Stimulated activated CD8-positive, alpha-beta memory T cell treated with anti-CD3 and anti-CD28 coated beads, Interleukin-7, amount 100 ng/mL, for 24 hours (primary cell): ENCODE measurements at regions not wholly inside any gene's neighbourhood (a gene's known extent, or its start where the extent isn't known, plus 50 kb on each side); places are given as distances from the start of the nearest gene placed in this dataset.

Experiments
- DNase-seq: peaks from one replicate; pipeline ENCODE4 v3.0.0-alpha.2; 2020; ENCODE audit warnings: low read depth

DNA sequence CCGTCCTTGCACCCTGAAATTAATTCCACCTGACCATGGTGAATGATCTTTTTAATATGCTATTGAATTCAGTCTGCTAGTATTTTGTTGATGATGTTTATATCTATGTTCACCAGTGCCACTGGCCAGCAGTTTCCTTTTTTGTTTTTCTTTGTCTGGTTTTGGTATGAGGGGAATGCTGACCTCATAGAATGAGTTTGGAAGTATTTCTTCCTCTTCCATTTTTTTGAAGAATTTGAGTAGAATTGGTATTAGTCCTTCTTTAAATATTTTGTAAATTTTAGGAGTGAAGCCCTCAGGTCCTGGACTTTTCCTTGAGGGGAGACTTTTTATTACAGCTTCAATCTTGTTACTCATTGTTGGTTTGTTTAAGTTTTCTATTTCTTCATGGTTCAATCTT, 231.6 kb downstream of the MRPL39 start:
- no peak for DNase-seq

DNA sequence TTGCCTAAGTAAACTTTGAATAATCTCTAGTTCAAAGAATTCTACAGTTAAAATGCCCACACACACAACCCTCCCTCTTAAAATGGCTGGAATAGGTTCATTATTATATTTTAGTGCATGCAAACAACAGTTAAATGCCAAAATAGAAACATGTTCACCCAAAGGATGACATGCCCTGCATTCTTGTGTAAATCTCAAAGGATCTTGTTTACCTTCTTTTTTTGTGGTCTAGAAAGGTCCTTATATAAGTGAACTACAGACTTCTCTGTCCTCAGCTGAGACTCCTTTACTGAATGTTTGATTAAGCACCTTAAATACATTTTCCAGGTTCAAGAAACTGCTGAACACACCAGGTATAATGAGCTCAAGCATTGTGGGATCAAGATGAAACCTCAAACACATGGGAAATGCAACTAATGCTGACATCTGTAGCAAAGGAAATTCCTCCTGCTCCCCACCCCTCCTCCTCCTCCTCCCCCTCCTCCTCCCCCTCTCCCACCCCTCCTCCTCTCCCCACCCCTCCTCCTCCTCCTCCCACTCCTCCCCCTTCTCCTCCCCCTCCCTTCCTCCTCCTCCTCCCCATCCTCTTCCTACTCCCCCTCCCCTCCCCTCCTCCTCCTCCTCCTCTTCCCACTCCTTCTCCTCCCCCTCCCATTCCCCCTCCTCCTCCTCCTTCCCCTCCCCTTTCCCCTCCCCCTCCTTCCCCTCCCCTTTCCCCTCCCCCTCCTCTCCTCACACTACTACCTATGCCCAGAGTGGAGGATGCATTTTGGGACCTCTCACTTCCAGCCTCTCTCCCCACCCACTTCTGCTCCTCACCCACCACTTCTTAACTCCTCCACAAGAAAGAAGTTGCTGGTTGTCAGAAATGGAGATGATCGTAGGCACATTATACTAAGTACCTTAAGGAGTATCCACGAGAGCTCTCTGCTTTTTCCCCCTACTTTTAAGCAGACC, 233.9 kb downstream of the MRPL39 start:
- no peak for DNase-seq

DNA sequence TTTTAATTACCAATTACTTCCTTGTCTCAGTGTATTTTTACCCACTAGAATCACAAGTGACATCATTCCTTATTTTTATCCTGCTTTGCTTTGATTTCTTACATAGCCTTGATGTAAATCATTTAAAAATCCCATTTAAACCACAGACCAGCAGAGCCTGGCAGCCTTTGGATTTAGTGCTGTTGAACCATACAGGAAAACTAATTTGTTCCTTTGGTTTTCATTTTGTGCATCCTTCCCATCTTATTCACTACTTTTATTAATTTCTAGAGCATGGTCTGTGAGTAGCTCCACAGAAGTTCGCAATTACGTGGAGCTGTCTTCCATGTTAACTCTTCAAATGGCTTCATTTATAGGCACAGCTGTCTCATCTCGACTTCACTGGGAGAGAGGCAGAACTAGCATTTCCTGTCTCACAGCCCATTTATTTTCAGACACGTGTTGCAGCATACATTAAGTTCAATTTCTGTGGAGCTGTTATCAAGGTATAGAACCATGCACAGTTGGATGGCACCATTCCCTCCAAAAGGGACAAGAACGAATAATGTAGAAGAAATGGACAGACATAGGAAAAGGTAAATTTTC, 235.3 kb downstream of the MRPL39 start:
- no peak for DNase-seq

DNA sequence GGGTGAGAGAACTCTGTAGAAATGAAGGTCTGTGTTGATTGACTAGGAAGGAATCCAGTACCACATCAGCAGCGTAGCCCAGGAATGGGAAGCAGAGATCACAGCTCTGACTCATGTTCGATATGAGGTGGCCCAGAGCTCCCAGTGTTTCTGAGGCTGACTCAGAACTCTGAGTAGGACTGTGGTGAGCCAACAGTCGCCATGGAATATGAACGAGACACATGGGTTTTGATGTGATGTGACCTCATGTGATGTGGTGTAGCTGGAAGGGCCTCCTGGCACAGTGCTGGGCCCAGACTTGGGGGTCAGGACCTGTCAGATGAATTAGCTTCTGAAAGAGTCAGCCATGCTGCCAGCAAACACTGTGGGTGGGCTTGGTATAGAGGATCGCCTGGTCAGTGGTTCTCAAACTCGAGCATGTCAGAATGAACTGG, 237.0 kb downstream of the MRPL39 start:
- no peak for DNase-seq

DNA sequence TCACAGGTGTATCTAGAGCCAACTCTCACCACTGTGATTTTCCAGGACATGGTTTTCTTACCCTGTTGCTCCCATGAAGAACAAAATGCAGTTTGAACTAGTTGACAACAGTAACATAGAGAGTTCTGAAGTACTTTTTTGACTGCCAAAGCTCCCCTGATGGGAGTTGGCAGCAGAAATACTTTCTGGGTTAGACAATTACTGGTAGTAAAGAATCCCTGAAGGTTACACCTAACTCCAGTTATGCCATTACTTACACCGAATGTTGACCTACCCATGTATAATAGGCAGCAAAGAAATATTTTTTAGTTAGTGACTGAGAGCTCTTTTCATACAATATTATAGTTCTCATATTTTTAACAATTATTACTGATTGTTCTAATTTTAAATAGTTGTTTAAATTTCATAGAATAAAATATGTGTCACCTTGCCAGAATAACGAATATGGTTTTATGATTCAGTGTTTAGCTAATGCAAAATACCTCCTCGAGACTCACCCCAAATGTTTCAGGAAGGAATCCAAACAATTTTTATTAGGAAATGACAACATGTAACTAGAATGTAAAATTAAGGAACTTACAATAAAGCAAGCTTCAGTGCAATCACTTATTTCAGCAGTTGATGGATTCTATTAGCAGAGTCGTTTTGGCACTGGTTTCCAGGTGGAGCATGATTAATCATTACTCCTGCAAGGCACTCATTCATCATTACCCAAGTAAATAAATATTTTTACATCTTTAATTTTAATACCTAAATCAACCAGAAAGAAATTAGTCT, 237.6 kb downstream of the MRPL39 start:
- no peak for DNase-seq

DNA sequence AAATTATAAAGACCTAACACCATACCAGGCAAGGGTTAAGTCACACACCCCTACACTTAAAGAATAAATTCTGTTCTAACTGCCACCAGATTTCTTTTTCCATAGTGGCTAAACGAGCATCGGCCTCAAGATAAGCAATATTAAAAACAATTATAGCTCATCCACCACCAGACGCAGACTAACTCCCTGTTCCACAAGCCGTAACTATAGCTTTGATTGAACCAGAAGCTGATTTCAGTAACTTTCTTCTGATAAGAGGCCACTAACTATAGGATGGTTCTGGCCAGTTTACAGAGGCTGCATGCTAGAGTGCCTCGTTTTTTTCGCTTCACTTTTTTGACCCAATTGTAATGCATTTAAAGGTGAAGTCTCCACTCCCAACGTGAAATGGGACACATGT, 238.8 kb downstream of the MRPL39 start:
- no peak for DNase-seq

DNA sequence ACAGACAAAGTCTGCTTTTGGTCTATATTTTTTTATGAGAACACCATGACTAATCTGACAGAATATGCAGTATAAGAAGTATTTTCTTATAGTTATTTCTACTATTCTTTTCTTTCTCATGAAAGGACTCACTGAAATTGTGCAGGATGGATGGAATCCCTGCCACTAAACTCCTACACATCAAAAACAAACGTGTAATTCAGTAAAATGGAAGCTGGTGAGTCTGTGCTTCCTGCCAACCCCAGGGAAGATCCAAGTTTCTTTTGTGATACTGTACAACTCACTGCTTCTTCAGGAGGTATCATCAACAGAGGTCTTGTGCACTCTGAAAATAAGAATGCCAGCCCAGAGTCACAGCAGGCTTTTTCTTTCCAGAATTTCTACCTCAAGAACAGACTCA, 241.2 kb downstream of the MRPL39 start:
- DNase-seq, result no peak

DNA sequence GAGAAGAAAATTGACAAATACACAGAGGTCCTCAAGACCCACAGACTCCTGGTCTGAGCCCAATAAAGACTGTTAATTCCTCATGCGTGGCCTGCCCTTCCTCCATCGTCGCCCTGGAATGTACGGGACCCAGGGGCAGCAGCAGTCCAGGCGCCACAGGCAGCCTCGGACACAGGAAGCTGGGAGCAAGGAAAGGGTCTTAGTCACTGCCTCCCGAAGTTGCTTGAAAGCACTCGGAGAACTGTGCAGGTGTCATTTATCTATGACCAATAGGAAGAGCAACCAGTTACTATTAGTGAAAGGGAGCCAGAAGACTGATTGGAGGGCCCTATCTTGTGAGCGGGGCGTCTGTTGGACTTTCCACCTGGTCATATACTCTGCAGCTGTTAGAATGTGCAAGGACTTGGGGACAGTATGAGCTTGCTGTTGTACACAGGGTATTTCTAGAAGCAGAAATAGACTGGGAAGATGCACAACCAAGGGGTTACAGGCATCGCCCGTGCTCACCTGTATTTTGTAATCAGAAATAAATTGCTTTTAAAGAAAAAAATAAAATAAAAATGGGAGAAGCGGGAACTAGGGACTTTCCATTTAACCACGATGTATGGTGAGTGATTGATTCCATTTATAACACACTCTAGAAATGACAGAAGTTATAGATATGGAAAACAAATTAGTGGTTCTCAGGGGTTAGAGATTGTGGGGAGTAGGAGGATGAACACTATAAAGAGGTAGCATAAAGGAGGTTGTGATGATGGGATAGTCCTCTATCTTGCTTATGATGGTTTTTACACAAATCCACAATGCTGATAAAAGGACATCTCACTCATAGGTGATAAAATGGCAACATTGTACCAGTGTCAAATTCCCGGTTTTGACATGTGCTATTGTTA, 244.7 kb downstream of the MRPL39 start:
- DNase-seq, result no peak

DNA sequence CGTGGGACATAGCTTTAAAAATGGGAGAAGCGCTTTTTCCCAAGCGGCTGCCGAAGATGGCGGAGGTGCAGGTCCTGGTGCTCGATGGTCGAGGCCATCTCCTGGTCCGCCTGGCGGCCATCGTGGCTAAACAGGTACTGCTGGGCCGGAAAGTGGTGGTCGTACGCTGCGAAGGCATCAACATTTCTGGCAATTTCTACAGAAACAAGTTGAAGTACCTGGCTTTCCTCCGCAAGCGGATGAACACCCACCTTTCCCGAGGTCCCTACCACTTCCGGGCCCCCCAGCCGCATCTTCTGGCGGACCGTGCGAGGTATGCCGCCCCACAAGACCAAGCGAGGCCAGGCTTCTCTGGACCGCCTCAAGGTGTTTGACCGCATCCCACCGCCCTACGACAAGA, 245.5 kb downstream of the MRPL39 start:
- no peak for DNase-seq

DNA sequence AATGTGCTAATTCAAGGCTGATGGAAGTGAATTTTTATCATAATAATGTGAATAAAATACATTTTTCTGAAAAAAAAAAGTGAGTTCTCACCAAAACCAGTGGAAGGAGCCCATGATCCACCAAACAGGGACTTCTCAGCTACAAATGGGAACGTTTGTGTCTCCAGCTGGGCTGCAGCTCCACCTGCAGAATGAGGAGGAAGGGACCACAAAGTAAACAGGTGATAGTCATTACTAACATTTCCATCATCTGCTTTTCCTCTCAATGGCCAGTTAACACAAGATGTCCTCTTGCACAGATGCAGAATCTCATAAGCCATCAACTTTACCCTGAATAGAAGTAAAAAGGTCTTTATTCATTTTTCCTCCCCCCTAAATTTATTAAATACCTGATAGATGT, 246.2 kb downstream of the MRPL39 start:
- DNase-seq, result no peak

DNA sequence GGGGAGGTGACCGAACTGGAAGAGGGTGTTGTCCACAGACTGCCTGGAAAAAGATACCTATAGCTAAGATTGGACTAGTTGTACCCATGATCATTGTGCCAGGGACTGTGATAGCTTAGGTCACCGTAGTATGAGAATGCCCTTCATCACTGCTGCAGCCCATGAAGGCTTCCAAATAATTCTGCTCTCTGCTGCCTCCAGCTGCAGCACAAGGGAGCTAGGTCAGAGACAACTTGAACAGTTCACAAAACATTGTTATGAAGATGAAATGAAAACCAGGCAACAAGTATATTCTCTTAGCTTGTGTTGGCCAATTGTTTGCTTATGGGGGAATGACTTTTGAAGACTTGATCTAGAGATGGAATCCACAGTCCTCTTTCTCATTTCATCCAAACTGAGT, 246.7 kb downstream of the MRPL39 start:
- DNase-seq, result no peak

DNA sequence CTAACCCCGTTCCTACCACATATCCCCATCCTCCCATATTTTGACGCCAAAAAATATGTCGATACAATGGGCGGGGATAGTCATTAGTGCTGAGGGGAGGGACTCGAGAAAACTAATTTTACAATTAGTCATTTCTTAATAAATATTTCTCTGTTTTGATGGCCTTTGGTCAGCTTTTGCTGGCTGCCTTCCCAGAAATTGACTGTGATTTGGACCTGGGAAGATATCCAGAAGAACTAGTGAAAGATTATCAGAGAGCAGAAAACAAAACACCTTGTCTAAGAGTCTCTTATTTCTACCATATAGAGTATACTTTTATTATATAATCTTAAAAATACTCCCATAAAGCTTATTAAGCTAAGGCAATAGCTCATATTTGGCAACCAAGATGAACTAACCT, 247.6 kb downstream of the MRPL39 start:
- no peak for DNase-seq

DNA sequence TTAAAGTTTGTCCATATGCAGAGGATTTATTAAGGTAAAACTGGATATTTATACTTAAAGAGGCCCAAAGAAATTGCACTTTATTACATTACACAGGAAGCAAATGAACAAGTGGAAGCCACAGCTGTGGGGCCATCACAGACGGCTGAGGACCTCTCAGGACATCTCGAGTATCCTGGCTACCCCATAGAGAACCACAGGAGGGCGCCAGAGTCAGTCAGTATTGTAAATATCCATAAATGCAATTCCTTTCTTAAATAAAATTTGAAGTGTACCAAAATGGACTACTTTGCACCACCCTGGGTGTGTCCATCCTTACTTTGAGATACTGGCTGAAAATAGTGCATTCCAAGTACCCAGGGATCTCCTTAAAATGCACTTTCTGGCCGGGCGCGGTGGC, 257.2 kb downstream of the MRPL39 start:
- peak; percentile 11 for DNase-seq

DNA sequence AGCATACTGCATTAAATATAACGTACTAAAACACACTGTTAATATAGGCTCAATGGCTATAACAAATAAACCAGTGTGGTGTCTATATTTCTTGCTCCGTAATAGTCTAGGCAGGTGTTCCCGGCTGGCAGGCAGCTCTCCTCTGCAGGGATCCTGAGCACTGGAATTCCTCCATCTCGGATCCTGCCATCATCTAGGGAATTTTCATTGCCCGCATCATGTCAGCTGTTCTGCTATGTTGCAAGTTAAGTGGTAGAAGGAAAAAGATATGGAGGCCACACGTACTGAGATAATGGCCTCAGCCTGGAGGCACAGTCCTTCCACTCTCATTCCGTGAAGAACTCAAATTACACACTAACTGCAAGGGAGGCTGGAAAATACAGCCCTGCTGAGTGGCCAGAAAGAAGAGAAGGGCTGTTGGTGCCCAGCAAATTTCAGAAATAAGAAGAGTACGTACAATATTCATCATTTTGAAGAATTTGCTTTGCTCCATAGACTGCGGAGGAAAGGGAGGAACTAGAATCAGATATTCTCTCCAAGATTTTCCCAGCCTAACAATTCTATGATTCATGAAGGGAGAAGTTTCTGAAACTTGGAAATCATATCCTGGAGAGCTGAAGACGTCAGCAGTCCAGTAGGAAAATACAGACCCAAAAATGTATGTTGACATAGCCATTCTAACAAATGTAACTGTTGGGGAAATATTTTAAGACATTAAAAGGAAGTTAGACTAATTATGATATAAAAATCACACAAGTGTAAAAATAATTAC, 263.3 kb downstream of the MRPL39 start:
- DNase-seq, result no peak

DNA sequence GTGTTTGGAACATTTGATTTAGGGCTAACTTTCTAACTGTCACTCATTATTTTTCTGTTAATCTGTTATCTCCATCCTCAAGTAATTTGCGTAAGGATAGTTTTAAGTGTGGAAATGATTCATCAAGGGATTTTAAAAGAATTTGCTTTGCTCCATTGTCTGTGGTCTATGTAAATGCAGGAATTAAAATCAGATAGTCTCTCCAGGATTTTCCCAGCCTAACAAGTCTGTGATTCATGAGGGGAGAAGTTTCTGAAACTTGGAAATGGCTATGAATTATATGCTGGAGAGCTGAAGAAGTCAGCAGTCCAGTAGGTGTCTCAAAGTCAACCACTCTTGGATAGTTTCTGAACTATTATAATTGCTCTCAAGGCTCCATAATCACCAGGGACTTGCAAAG, 264.5 kb downstream of the MRPL39 start:
- no peak for DNase-seq

DNA sequence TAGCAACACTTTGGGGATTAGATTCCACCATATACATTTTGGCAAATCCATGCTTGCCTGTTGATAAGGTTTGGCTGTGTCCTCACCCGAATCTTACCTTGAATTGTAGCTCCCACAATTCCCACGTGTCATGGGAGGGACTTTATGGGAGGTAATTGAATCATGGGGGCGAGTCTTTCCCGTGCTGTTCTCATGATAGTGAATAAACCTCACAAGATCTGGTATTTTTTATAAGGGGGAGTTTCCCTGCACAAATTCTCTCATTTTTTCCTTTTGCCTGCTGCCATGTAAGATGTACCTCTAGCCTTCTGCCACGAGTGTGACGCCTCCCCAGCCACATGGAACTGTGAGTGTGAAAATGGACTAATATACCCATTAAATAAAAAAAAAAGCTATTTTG, 265.3 kb downstream of the MRPL39 start:
- DNase-seq, result no peak

DNA sequence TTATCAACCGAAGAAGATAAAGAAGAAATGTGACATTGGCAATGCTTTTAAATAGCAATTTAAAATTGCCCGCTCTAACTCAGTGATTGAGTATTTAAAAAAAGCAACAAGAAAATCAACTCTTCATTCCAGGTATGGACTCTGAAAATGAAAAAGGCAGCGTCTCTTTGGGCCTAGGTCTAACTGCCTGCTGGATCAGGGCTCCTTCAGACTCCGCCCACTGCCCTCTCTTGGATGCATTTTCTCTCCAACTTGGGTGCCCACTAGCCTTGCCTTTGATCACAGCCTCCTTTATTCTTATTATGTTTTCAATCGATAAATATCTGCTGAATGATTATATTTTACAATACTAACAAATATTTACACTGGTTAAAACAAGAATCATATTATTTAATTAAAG, 268.9 kb downstream of the MRPL39 start:
- DNase-seq, result no peak

DNA sequence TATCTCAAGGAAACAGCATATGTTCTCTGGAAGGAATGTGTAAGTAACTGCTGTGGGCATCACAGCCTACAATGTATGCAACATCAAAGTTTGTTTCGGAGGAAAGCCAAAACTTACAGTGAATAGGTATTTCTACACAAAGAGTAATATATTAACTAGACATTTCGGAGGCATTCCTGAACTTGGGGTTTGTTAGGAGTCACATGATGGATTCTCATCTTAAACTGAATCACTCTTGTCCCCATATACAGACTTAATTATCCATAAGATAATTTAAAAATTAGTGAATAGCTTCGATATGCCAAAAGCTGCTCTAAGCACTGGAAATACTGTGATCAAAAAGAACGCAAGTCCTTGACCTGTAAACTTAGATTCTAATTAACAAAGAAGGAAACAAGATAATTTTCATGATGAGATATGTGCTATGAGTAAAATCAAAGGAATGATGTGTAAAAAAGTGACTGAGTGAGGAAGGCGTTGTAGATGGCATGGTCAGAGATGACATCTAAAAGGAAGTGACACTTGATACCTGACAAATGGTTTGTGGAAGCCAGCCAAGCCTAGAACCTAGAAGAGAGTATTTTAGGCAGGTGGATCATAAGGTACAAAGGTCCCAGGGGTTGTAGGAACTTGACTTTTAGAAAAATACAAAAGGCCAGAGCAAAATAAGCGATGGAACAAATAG, 273.1 kb downstream of the MRPL39 start:
- no peak for DNase-seq

DNA sequence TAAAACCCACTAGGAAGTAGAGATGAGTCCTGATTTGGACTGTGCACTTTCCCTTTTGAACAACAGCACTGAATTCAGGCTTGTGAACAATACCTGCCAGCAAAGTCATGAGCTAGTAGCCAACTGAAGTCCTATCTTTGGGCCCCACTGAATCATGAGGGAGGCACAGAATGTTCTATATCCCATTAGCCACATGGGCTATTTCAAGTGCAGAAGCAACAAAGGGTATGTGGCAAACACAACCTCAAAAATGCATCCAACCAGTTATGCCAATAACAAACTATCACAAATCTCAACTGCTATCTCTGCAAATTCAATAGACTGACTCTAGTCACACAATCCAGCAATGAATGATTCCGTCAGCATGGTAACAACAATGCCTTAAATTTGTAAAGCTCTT, 276.0 kb downstream of the MRPL39 start:
- no peak for DNase-seq

DNA sequence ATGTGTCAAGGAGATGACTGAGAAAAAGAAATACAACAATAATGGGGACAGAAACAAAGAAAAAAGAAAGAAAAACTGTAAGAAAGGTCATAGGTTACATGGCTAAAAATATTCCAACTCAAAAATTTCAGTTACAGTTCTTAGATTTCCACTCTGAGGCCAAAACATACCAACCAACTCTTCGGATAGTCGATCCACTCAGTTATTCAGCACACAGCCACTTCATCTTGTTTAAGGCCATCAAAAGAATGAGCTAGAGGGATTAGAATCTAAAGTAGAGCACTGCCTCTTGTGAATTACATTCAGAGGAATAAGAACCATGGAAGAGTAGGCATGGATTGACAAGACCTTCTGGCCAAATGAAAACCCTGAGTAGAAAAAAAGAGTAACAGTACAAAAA, 277.0 kb downstream of the MRPL39 start:
- DNase-seq, result no peak
